Suprapubic skin (tissue), 4 donors: ENCODE measurements at regions not wholly inside any gene's neighbourhood (a gene's known extent, or its start where the extent isn't known, plus 50 kb on each side); places are given as distances from the start of the nearest gene placed in this dataset.

ENCODE experiments used
- DNase-seq, 2 donors: peaks; one replicate each; pipeline ENCODE4 v3.0.0-alpha.2; 2019; ENCODE audit warnings: low spot score in 2 of 2
- H3K27ac ChIP-seq: fragments of 200-600 bp; sonication (generic); one replicate; pipeline ENCODE4 v1.5.1; 2019
- H3K27me3 ChIP-seq: fragments of 200-600 bp; sonication (generic); one replicate; pipeline ENCODE4 v1.5.1; 2019
- H3K36me3 ChIP-seq: fragments of 200-600 bp; sonication (generic); one replicate; pipeline ENCODE4 v1.5.1; 2019
- H3K4me1 ChIP-seq: fragments of 200-600 bp; sonication (generic); one replicate; pipeline ENCODE4 v1.5.1; 2019
- H3K4me3 ChIP-seq: fragments of 200-600 bp; sonication (generic); one replicate; pipeline ENCODE4 v1.5.1; 2019; ENCODE audit warnings: mild to moderate bottlenecking
- H3K9me3 ChIP-seq: fragments of 200-600 bp; sonication (generic); one replicate; pipeline ENCODE4 v1.5.1; 2019
- CTCF ChIP-seq, 2 donors: fragments of 200-600 bp in 1 of 2; fragments of 450-650 bp in 1 of 2; sonication (generic) in 1 of 2; IDR thresholded peaks; one replicate each; pipeline ENCODE4 v1.5.1; 2016 to 2019; ENCODE audit warnings: antibody characterized with exemption in 2 of 2, mild to moderate bottlenecking in 1 of 2, moderate library complexity in 1 of 2
- EP300 ChIP-seq: sonication (generic); formaldehyde crosslinking; IDR thresholded peaks from one replicate; pipeline ENCODE4 v1.6.1; 2017; ENCODE audit warnings: antibody characterized with exemption
- POLR2A ChIP-seq, 2 donors: fragments of 450-650 bp; IDR thresholded peaks; one replicate each; pipeline ENCODE4 v1.6.1; 2017; ENCODE audit warnings: antibody characterized with exemption in 2 of 2, mild to moderate bottlenecking in 2 of 2, moderate library complexity in 2 of 2
- POLR2AphosphoS5 ChIP-seq, 3 donors: sonication (generic); formaldehyde crosslinking; IDR thresholded peaks; one replicate each; pipeline ENCODE4 v1.6.1; 2017; ENCODE audit warnings: antibody characterized with exemption in 3 of 3
- WGBS: methylation state at CpG from one replicate; pipeline ENCODE4 v1.1.5; 2018; 5-methylcytosine and 5-hydroxymethylcytosine counted together

GRCh38 chr2:118223511-118223991 lies 135.3 kb downstream of the INSIG2 start:
- DNase-seq, result no peak
- TF ChIP-seq EP300, result no peak
- no peak for TF ChIP-seq POLR2A (IDR thresholded peaks at IDR 0.05)
- no peak for TF ChIP-seq CTCF (IDR thresholded peaks at IDR 0.05)
- TF ChIP-seq POLR2AphosphoS5 (IDR thresholded peaks at IDR 0.05), result no peak
- Histone ChIP-seq H3K9me3 (no peaks in the 10 kb centered on the region), H3K4me1 (peaks cover 32% of the 10 kb centered on the region), H3K27me3 (peaks cover 54% of the 10 kb centered on the region), H3K27ac (peak overlapping the region; percentile 75), H3K4me3 (peak overlapping the region; percentile 52), H3K36me3 (no peaks in the 10 kb centered on the region)
- 17% methylated on average over 25 of the region's 25 CpGs for WGBS

GRCh38 chr2:118222672-118223421 lies 134.6 kb downstream of the INSIG2 start:
- 36% methylated on average over 8 of the region's 8 CpGs for WGBS
- peak overlapping the region; percentile 52 for H3K4me3 ChIP-seq
- peak overlapping the region; percentile 75 for H3K27ac ChIP-seq
- H3K27me3 ChIP-seq, result peaks cover 54% of the 10 kb centered on the region
- no peak for DNase-seq
- H3K36me3 ChIP-seq, result no peaks in the 10 kb centered on the region
- no peaks in the 10 kb centered on the region for H3K9me3 ChIP-seq
- no peak for TF ChIP-seq CTCF (IDR thresholded peaks at IDR 0.05)
- no peak for TF ChIP-seq POLR2AphosphoS5 (IDR thresholded peaks at IDR 0.05)
- no peak for TF ChIP-seq POLR2A (IDR thresholded peaks at IDR 0.05)
- no peak for TF ChIP-seq EP300
- peaks cover 31% of the 10 kb centered on the region for H3K4me1 ChIP-seq

- Histone ChIP-seq H3K4me1 (peaks cover 26% of the 10 kb centered on the region), H3K36me3 (no peaks in the 10 kb centered on the region), H3K27me3 (peaks cover 54% of the 10 kb centered on the region), H3K9me3 (no peaks in the 10 kb centered on the region), H3K27ac (no peak overlapping the region), H3K4me3 (no peak overlapping the region)
- no peak for DNase-seq
- no peak for TF ChIP-seq POLR2A (IDR thresholded peaks at IDR 0.05)
Measured at GRCh38 chr2:118222273-118222594, 134.0 kb downstream of the INSIG2 start.

GRCh38 chr2:118221536-118222272 lies 133.4 kb downstream of the INSIG2 start:
- DNase-seq, result no peak
- H3K27me3 ChIP-seq, result peaks cover 51% of the 10 kb centered on the region
- no peak overlapping the region for H3K4me3 ChIP-seq
- H3K27ac ChIP-seq, result no peak overlapping the region
- no peaks in the 10 kb centered on the region for H3K9me3 ChIP-seq
- H3K36me3 ChIP-seq, result no peaks in the 10 kb centered on the region
- peaks cover 26% of the 10 kb centered on the region for H3K4me1 ChIP-seq
- WGBS, result 28% methylated on average over 10 of the region's 10 CpGs
- peak; percentile 63 to 64 for TF ChIP-seq CTCF (IDR thresholded peaks at IDR 0.05)
- no peak for TF ChIP-seq EP300

GRCh38 chr2:118219611-118220010 lies 131.3 kb downstream of the INSIG2 start:
- Histone ChIP-seq H3K9me3 (no peaks in the 10 kb centered on the region), H3K4me3 (no peak overlapping the region), H3K27me3 (peaks cover 32% of the 10 kb centered on the region), H3K4me1 (peaks cover 23% of the 10 kb centered on the region), H3K36me3 (no peaks in the 10 kb centered on the region), H3K27ac (no peak overlapping the region)
- no peak for DNase-seq
- TF ChIP-seq CTCF (IDR thresholded peaks at IDR 0.05), result no peak
- TF ChIP-seq POLR2AphosphoS5 (IDR thresholded peaks at IDR 0.05), result no peak
- no peak for TF ChIP-seq EP300
- TF ChIP-seq POLR2A (IDR thresholded peaks at IDR 0.05), result no peak
- 54% methylated on average over 1 of the region's 1 CpG for WGBS
